SK-N-SH (cell line): ENCODE measurements at regions not wholly inside any gene's neighbourhood (a gene's known extent, or its start where the extent isn't known, plus 50 kb on each side); places are given as distances from the start of the nearest gene placed in this dataset.

ENCODE experiments used
- CTCF ChIA-PET: fragments of 300-600, 350-600 bp; formaldehyde crosslinking; extraction: SDS; loops from one replicate; lab custom pipeline; 2021; lab: Yijun Ruan, JAX
- POLR2A ChIA-PET: fragments of 350-600 bp; sonication (Branson Sonifier 250); formaldehyde crosslinking; extraction: SDS; loops from one replicate; lab custom pipeline; 2020; ENCODE audit warnings: antibody characterized with exemption, inconsistent platforms; lab: Yijun Ruan, JAX
- DNase-seq: peaks from one replicate; pipeline ENCODE4 v3.0.0; 2012
- H2AFZ ChIP-seq: fragments of 200-600 bp; sonication (generic); 2 replicates; pipeline ENCODE4 v1.8.1; 2016; ENCODE audit warnings: antibody characterized with exemption, mild to moderate bottlenecking, low read depth
- H3F3A ChIP-seq: fragments of 200-600 bp; sonication (generic); replicated peaks from 2 replicates; pipeline ENCODE3; 2016; ENCODE audit warnings: antibody characterized with exemption, mild to moderate bottlenecking; ENCODE audit not compliant: insufficient read depth
- H3K27ac ChIP-seq, 2 experiments: fragments of 200-500 bp in 1 of 2; fragments of 200-600 bp in 1 of 2; sonication (Bioruptor generic) in 1 of 2; sonication (generic), shearing (Covaris generic) in 1 of 2; 2 replicates each; pipeline versions ENCODE4 v1.5.1 to v1.6.1; 2014 to 2016; ENCODE audit warnings: low read depth in 2 of 2, inconsistent platforms in 1 of 2, low read length in 1 of 2, mild to moderate bottlenecking in 1 of 2, mixed read lengths in 1 of 2
- H3K27me3 ChIP-seq: fragments of 200-600 bp; sonication (generic), shearing (Covaris generic); 2 replicates; pipeline ENCODE4 v1.6.1; 2016; ENCODE audit warnings: mixed run types; ENCODE audit not compliant: insufficient read depth
- H3K36me3 ChIP-seq, 2 experiments: fragments of 200-500 bp in 1 of 2; fragments of 200-600 bp in 1 of 2; sonication (Bioruptor generic) in 1 of 2; sonication (generic) in 1 of 2; replicated peaks in 1 of 2; 2 replicates each; pipeline versions ENCODE3 to v1.5.1; 2014 to 2016; ENCODE audit warnings: low read length in 1 of 2, mild to moderate bottlenecking in 1 of 2; ENCODE audit not compliant: insufficient read depth in 2 of 2, control insufficient read depth in 1 of 2
- H3K4me1 ChIP-seq, 2 experiments: fragments of 200-500 bp in 1 of 2; fragments of 200-600 bp in 1 of 2; sonication (Bioruptor generic) in 1 of 2; sonication (generic), shearing (Covaris generic) in 1 of 2; 2 replicates each; pipeline versions ENCODE4 v1.5.1 to v1.6.1; 2014 to 2016; ENCODE audit warnings: low read depth in 1 of 2, low read length in 1 of 2, mixed run types in 1 of 2; ENCODE audit not compliant: insufficient read depth in 2 of 2, control insufficient read depth in 1 of 2
- H3K4me2 ChIP-seq: fragments of 200-600 bp; sonication (generic), shearing (Covaris generic); 2 replicates; pipeline ENCODE4 v1.6.1; 2017; ENCODE audit warnings: mixed run types
- H3K4me3 ChIP-seq, 2 experiments: fragments of 200-500 bp in 1 of 2; fragments of 200-600 bp in 1 of 2; sonication (Bioruptor generic) in 1 of 2; sonication (generic), shearing (Covaris generic) in 1 of 2; 2 replicates each; pipeline versions ENCODE4 v1.5.1 to v1.8.1; 2014 to 2016; ENCODE audit warnings: low read depth in 2 of 2, inconsistent platforms in 1 of 2, low read length in 1 of 2, mild to moderate bottlenecking in 1 of 2, mixed read lengths in 1 of 2, moderate library complexity in 1 of 2
- H3K79me2 ChIP-seq: fragments of 200-600 bp; sonication (generic); 2 replicates; pipeline ENCODE4 v1.8.1; 2017; ENCODE audit warnings: mild to moderate bottlenecking; ENCODE audit not compliant: insufficient read depth
- H3K9ac ChIP-seq: fragments of 200-600 bp; sonication (generic); 2 replicates; pipeline ENCODE4 v1.6.1; 2017; ENCODE audit warnings: mixed run types
- H3K9me2 ChIP-seq: fragments of 200-600 bp; sonication (generic); 2 replicates; pipeline ENCODE4 v1.6.1; 2017; ENCODE audit warnings: mixed run types
- H3K9me3 ChIP-seq: fragments of 200-600 bp; sonication (generic); 2 replicates; pipeline ENCODE4 v1.6.1; 2017; ENCODE audit warnings: mixed run types, mild to moderate bottlenecking, moderate library complexity
- H4K20me1 ChIP-seq: fragments of 200-600 bp; sonication (generic); 2 replicates; pipeline ENCODE4 v1.6.1; 2017; ENCODE audit warnings: mild to moderate bottlenecking, mixed run types; ENCODE audit not compliant: insufficient read depth
- ELF1 ChIP-seq: IDR thresholded peaks from 2 replicates; pipeline ENCODE4 v1.4.0; 2012
- EP300 ChIP-seq, 2 experiments: IDR thresholded peaks; 2 replicates each; pipeline versions ENCODE4 v1.4.0 to v1.6.1; 2012; ENCODE audit warnings: borderline replicate concordance in 1 of 2, low read depth in 1 of 2, low read length in 1 of 2
- EZH2phosphoT487 ChIP-seq: fragments of 200-600 bp; sonication (generic); IDR thresholded peaks from 2 replicates; pipeline ENCODE4 v1.6.1; 2017; ENCODE audit warnings: low read depth, mixed run types, mild to moderate bottlenecking, antibody characterized with exemption, moderate library complexity, borderline replicate concordance
- FOXJ3 ChIP-seq: sonication (generic); formaldehyde crosslinking; IDR thresholded peaks from 2 replicates; pipeline ENCODE4 v1.5.1; 2020; ENCODE audit warnings: mild to moderate bottlenecking, missing genetic modification reagents
- GATA2 ChIP-seq: sonication (generic); formaldehyde crosslinking; IDR thresholded peaks from 2 replicates; pipeline ENCODE4 v1.5.0; 2020; ENCODE audit warnings: mild to moderate bottlenecking, missing genetic modification reagents
- MEF2A ChIP-seq: IDR thresholded peaks from 2 replicates; pipeline ENCODE4 v1.4.0; 2012; ENCODE audit warnings: low read depth, borderline replicate concordance
- NFIC ChIP-seq: IDR thresholded peaks from 2 replicates; pipeline ENCODE4 v1.4.0; 2012; ENCODE audit warnings: borderline replicate concordance
- NRF1 ChIP-seq: IDR thresholded peaks from 2 replicates; pipeline ENCODE4 v1.6.1; 2012; ENCODE audit warnings: low read depth, mild to moderate bottlenecking, low read length
- POLR2AphosphoS5 ChIP-seq: IDR thresholded peaks from 2 replicates; pipeline ENCODE4 v1.6.1; 2012; ENCODE audit warnings: low read depth, low read length
- RAD21 ChIP-seq: IDR thresholded peaks from 2 replicates; pipeline ENCODE4 v1.6.1; 2012; ENCODE audit warnings: mild to moderate bottlenecking, low read length
- RFX5 ChIP-seq: IDR thresholded peaks from 2 replicates; pipeline ENCODE4 v1.6.1; 2012; ENCODE audit warnings: mild to moderate bottlenecking, improper control_type of control experiment, low read length
- RXRA ChIP-seq: IDR thresholded peaks from 2 replicates; pipeline ENCODE4 v1.4.0; 2012; ENCODE audit warnings: low read depth, mild to moderate bottlenecking, borderline replicate concordance
- SIN3A ChIP-seq: IDR thresholded peaks from 2 replicates; pipeline ENCODE4 v1.6.1; 2012; ENCODE audit warnings: low read depth, mild to moderate bottlenecking, low read length, moderate library complexity, borderline replicate concordance
- SMC3 ChIP-seq: IDR thresholded peaks from 2 replicates; pipeline ENCODE4 v1.6.1; 2012; ENCODE audit warnings: low read depth, low read length, improper control_type of control experiment
- TAF1 ChIP-seq: IDR thresholded peaks from 2 replicates; pipeline ENCODE4 v1.6.1; 2012; ENCODE audit warnings: low read depth, mild to moderate bottlenecking, low read length, moderate library complexity, borderline replicate concordance
- TEAD4 ChIP-seq: IDR thresholded peaks from 2 replicates; pipeline ENCODE4 v1.4.0; 2012; ENCODE audit warnings: mild to moderate bottlenecking, borderline replicate concordance; ENCODE audit not compliant: insufficient read depth
- YY1 ChIP-seq: IDR thresholded peaks from 2 replicates; pipeline ENCODE4 v1.4.0; 2012; ENCODE audit warnings: low read depth, mild to moderate bottlenecking
- WGBS: methylation state at CpG from one replicate; pipeline ENCODE4 v1.1.6; 2017; ENCODE audit warnings: low lambda C conversion rate; 5-methylcytosine and 5-hydroxymethylcytosine counted together
- TF ChIP-seq, protein P1 (sequence below): IDR thresholded peaks from 2 replicates; pipeline ENCODE4 v1.4.0; 2012; ENCODE audit warnings: low read depth
- TF ChIP-seq, protein P2 (sequence below): IDR thresholded peaks from 2 replicates; pipeline ENCODE4 v1.6.1; 2012; ENCODE audit warnings: mild to moderate bottlenecking, low read depth, low read length, moderate library complexity
- TF ChIP-seq, protein P3 (sequence below): fragments of 150-350 bp; IDR thresholded peaks from 2 replicates; pipeline ENCODE4 v1.6.1; 2016; ENCODE audit warnings: mild to moderate bottlenecking, low read depth, low read length

DNA sequence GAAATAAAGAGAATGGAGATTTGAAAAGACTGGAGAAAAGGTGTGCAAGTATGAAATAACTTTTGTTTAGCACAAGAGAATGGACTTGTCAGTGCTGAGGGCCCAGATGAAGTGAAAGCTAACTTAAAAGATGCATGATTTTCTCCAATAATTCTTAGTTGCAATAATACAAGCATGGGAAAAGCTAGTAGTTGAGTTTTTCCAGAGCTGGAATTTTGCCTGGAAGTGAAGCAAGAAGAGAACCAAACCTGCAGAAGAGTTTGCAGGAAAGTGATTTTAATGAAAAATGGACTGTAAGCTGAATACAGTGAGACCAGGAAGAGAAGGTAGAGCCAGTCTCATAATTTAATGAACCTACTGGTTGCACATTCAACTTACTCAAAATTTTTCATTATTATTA, 69.3 kb upstream of the FSCB start:
- no peak for TF ChIP-seq RXRA
- TF ChIP-seq, protein P1, sequence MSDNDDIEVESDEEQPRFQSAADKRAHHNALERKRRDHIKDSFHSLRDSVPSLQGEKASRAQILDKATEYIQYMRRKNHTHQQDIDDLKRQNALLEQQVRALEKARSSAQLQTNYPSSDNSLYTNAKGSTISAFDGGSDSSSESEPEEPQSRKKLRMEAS = no peak
- TF ChIP-seq, all 33 proteins: peak for 0
- no peaks in the 10 kb centered on the region for H3K36me3 ChIP-seq
- H3K4me1 ChIP-seq = no peaks in the 10 kb centered on the region
- H3K9me3 ChIP-seq = no peaks in the 10 kb centered on the region
- H2AFZ ChIP-seq = no peak overlapping the region
- no peaks in the 10 kb centered on the region for H4K20me1 ChIP-seq
- H3K79me2 ChIP-seq = no peaks in the 10 kb centered on the region
- DNase-seq = no peak
- ChIA-PET CTCF (no interaction called here), POLR2A (no interaction called here)
- no peak overlapping the region for H3K9ac ChIP-seq
- no peaks in the 10 kb centered on the region for H3K9me2 ChIP-seq
- no peak overlapping the region for H3K4me2 ChIP-seq
- no peak overlapping the region for H3K4me3 ChIP-seq
- no peaks in the 10 kb centered on the region for H3K27me3 ChIP-seq
- no peaks in the 10 kb centered on the region for H3F3A ChIP-seq
- H3K27ac ChIP-seq = no peak overlapping the region

DNA sequence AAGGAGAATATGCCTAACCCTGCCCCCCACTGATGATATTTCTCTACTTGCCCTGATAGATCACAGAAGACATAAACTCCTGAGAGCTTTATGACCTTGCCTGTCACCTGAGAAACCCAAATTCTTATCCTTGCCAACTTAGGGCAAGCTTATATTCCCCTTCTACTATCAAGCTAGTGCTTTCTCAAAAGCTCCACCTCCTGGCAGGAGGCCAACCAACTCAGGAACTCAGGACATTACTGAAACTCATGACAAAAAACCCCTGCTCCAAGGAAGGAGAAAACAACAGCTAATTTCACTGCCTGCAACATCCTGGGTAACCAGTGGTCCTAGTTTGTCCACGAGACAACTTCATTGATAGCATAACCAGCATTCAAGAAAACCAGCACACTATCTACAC, 60.9 kb upstream of the FSCB start:
- CTCF ChIA-PET = no interaction called here
- 0% methylated on average over 1 of the region's 1 CpG for WGBS

DNA sequence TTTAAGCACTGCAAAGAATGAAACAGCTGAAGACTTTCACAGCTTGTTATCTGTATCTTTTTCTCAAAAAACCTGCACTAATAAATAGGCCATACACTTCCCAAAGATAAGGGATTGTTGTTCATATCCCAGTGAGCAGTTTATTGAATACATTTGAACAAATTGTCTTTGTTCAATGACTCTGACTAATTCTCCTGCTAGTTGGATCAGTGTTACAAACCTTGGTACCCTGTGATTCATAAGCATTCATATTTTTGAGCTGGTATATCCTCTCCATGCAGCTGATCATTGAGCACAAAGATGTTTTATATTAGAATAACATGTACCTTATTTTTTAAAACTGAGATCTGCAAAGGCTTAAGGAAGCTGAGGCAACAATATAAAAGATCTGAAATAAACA, 58.9 kb upstream of the FSCB start:
- no peaks in the 10 kb centered on the region for H3K79me2 ChIP-seq
- H3K9me2 ChIP-seq = no peaks in the 10 kb centered on the region
- H3K27ac ChIP-seq = no peak overlapping the region
- ChIA-PET POLR2A (no interaction called here), CTCF (no interaction called here)
- no peaks in the 10 kb centered on the region for H3K4me1 ChIP-seq
- no peak overlapping the region for H3K9ac ChIP-seq
- H4K20me1 ChIP-seq = no peaks in the 10 kb centered on the region
- TF ChIP-seq EP300 (IDR thresholded peaks at IDR 0.05; ENCODE audit: borderline replicate concordance in 1 of 2, low read depth in 1 of 2, low read length in 1 of 2) = no peak
- no peak for TF ChIP-seq TEAD4
- TF ChIP-seq MEF2A = no peak
- TF ChIP-seq, protein P2, sequence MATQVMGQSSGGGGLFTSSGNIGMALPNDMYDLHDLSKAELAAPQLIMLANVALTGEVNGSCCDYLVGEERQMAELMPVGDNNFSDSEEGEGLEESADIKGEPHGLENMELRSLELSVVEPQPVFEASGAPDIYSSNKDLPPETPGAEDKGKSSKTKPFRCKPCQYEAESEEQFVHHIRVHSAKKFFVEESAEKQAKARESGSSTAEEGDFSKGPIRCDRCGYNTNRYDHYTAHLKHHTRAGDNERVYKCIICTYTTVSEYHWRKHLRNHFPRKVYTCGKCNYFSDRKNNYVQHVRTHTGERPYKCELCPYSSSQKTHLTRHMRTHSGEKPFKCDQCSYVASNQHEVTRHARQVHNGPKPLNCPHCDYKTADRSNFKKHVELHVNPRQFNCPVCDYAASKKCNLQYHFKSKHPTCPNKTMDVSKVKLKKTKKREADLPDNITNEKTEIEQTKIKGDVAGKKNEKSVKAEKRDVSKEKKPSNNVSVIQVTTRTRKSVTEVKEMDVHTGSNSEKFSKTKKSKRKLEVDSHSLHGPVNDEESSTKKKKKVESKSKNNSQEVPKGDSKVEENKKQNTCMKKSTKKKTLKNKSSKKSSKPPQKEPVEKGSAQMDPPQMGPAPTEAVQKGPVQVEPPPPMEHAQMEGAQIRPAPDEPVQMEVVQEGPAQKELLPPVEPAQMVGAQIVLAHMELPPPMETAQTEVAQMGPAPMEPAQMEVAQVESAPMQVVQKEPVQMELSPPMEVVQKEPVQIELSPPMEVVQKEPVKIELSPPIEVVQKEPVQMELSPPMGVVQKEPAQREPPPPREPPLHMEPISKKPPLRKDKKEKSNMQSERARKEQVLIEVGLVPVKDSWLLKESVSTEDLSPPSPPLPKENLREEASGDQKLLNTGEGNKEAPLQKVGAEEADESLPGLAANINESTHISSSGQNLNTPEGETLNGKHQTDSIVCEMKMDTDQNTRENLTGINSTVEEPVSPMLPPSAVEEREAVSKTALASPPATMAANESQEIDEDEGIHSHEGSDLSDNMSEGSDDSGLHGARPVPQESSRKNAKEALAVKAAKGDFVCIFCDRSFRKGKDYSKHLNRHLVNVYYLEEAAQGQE = no peak
- TF ChIP-seq EZH2phosphoT487 = no peak
- TF ChIP-seq SIN3A = no peak
- TF ChIP-seq, protein P3, sequence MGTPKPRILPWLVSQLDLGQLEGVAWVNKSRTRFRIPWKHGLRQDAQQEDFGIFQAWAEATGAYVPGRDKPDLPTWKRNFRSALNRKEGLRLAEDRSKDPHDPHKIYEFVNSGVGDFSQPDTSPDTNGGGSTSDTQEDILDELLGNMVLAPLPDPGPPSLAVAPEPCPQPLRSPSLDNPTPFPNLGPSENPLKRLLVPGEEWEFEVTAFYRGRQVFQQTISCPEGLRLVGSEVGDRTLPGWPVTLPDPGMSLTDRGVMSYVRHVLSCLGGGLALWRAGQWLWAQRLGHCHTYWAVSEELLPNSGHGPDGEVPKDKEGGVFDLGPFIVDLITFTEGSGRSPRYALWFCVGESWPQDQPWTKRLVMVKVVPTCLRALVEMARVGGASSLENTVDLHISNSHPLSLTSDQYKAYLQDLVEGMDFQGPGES = no peak
- no peak for TF ChIP-seq NRF1
- no peak for TF ChIP-seq RFX5
- no peak for TF ChIP-seq SMC3
- no peak for TF ChIP-seq TAF1
- no peak for TF ChIP-seq GATA2 (CRISPR knock-in tag)
- no peak for TF ChIP-seq RAD21
- TF ChIP-seq, protein P1 = no peak
- no peak for TF ChIP-seq FOXJ3
- TF ChIP-seq ELF1 = no peak
- no peak overlapping the region for H3K4me3 ChIP-seq
- no peaks in the 10 kb centered on the region for H3K9me3 ChIP-seq
- DNase-seq = no peak
- no peaks in the 10 kb centered on the region for H3F3A ChIP-seq
- H3K27me3 ChIP-seq = no peaks in the 10 kb centered on the region
- no peak overlapping the region for H2AFZ ChIP-seq
- H3K36me3 ChIP-seq = no peaks in the 10 kb centered on the region
- no peak overlapping the region for H3K4me2 ChIP-seq

More for the DNA sequence above, 60.9 kb upstream of the FSCB start:
- no peaks in the 10 kb centered on the region for H3K79me2 ChIP-seq
- H3K36me3 ChIP-seq = no peaks in the 10 kb centered on the region
- no peak overlapping the region for H3K4me3 ChIP-seq
- no peaks in the 10 kb centered on the region for H3K4me1 ChIP-seq
- H3K27me3 ChIP-seq = no peaks in the 10 kb centered on the region
- no peak overlapping the region for H3K4me2 ChIP-seq
- DNase-seq = no peak
- no peak overlapping the region for H2AFZ ChIP-seq
- H4K20me1 ChIP-seq = no peaks in the 10 kb centered on the region
- no peak overlapping the region for H3K27ac ChIP-seq
- POLR2A ChIA-PET = no interaction called here
- no peaks in the 10 kb centered on the region for H3K9me2 ChIP-seq
- TF ChIP-seq YY1 (no peak), RAD21 (no peak), EZH2phosphoT487 (no peak), POLR2AphosphoS5 (no peak), RXRA (no peak), NFIC (no peak)
- no peak overlapping the region for H3K9ac ChIP-seq
- no peaks in the 10 kb centered on the region for H3F3A ChIP-seq
- no peaks in the 10 kb centered on the region for H3K9me3 ChIP-seq
